HEK293 (cell line): ENCODE measurements at regions not wholly inside any gene's neighbourhood (a gene's known extent, or its start where the extent isn't known, plus 50 kb on each side); places are given as distances from the start of the nearest gene placed in this dataset.

ENCODE experiments used
- CTCF ChIA-PET: fragments of 350-600 bp; formaldehyde crosslinking; extraction: SDS; loops from one replicate; lab custom pipeline; 2021; ENCODE audit warnings: antibody characterized with exemption; lab: Yijun Ruan, JAX
- POLR2A ChIA-PET: fragments of 300-600 bp; formaldehyde crosslinking; extraction: SDS; loops from one replicate; lab custom pipeline; 2020; ENCODE audit warnings: antibody characterized with exemption, inconsistent platforms; lab: Yijun Ruan, JAX
- H3K27ac ChIP-seq: fragments of 200-500 bp; sonication (Bioruptor generic); 2 replicates; pipeline ENCODE4 v1.5.1; 2014; ENCODE audit warnings: low read depth, low read length, control low read depth, inconsistent platforms; ENCODE audit errors: extremely low read depth
- H3K36me3 ChIP-seq, 2 experiments: fragments of 200-500 bp in 1 of 2; sonication (Bioruptor generic) in 1 of 2; 1 replicate in 1 of 2; 2 replicates in 1 of 2; pipeline ENCODE4 v1.5.1; 2014 to 2017; ENCODE audit warnings: inconsistent platforms in 2 of 2, low read length in 2 of 2; ENCODE audit not compliant: control insufficient read depth in 2 of 2, insufficient read depth in 1 of 2
- H3K4me1 ChIP-seq: fragments of 200-500 bp; sonication (Bioruptor generic); 2 replicates; pipeline ENCODE4 v1.5.1; 2014; ENCODE audit warnings: mild to moderate bottlenecking, low read length, inconsistent platforms; ENCODE audit not compliant: control insufficient read depth, insufficient read depth
- H3K4me3 ChIP-seq: 2 replicates; pipeline ENCODE4 v1.5.1; 2011; ENCODE audit warnings: low read depth, mild to moderate bottlenecking, control low read depth, low read length, moderate library complexity
- H3K9me3 ChIP-seq: fragments of 200-500 bp; sonication (Bioruptor generic); 2 replicates; pipeline ENCODE4 v1.5.1; 2014; ENCODE audit warnings: low read depth, low read length, inconsistent platforms; ENCODE audit not compliant: control insufficient read depth, insufficient read depth
- GLI4 ChIP-seq: fragments of 450-650 bp; formaldehyde crosslinking; IDR thresholded peaks from 2 replicates; pipeline ENCODE4 v1.5.1; 2016; ENCODE audit warnings: missing biosample characterization, missing genetic modification characterization
- HOXC10 ChIP-seq: sonication (generic); formaldehyde crosslinking; IDR thresholded peaks from 2 replicates; pipeline ENCODE4 v1.8.1; 2023; ENCODE audit warnings: mild to moderate bottlenecking, missing genetic modification reagents
- KLF10 ChIP-seq: fragments of 450-650 bp; IDR thresholded peaks from 2 replicates; pipeline ENCODE4 v1.5.1; 2018; ENCODE audit warnings: missing biosample characterization, mild to moderate bottlenecking, missing genetic modification characterization
- TRIM28 ChIP-seq: IDR thresholded peaks from 2 replicates; pipeline ENCODE4 v1.6.1; 2011; ENCODE audit warnings: low read length, control low read depth, borderline replicate concordance
- ZBTB8A ChIP-seq: fragments of 450-650 bp; formaldehyde crosslinking; IDR thresholded peaks from 2 replicates; pipeline ENCODE4 v1.5.1; 2016; ENCODE audit warnings: missing biosample characterization, missing genetic modification characterization
- ZFP69B ChIP-seq: fragments of 450-650 bp; formaldehyde crosslinking; IDR thresholded peaks from 2 replicates; pipeline ENCODE4 v1.5.1; 2016; ENCODE audit warnings: missing biosample characterization, missing genetic modification characterization
- ZNF10 ChIP-seq: fragments of 450-650 bp; formaldehyde crosslinking; IDR thresholded peaks from 2 replicates; pipeline ENCODE4 v1.5.1; 2017; ENCODE audit warnings: missing biosample characterization, missing genetic modification characterization
- ZNF114 ChIP-seq: fragments of 450-650 bp; formaldehyde crosslinking; IDR thresholded peaks from 2 replicates; pipeline ENCODE4 v1.5.0; 2017; ENCODE audit warnings: missing biosample characterization, missing genetic modification characterization
- ZNF133 ChIP-seq: fragments of 450-650 bp; formaldehyde crosslinking; IDR thresholded peaks from 2 replicates; pipeline ENCODE4 v1.5.1; 2016; ENCODE audit warnings: missing biosample characterization, missing genetic modification characterization
- ZNF155 ChIP-seq: fragments of 450-650 bp; formaldehyde crosslinking; IDR thresholded peaks from 2 replicates; pipeline ENCODE4 v1.5.1; 2016; ENCODE audit warnings: missing biosample characterization, missing genetic modification characterization
- ZNF184 ChIP-seq: fragments of 450-650 bp; IDR thresholded peaks from 2 replicates; pipeline ENCODE4 v1.5.1; 2018; ENCODE audit warnings: missing biosample characterization, mild to moderate bottlenecking, missing genetic modification characterization
- ZNF202 ChIP-seq: fragments of 450-650 bp; formaldehyde crosslinking; IDR thresholded peaks from 2 replicates; pipeline ENCODE4 v1.5.1; 2016; ENCODE audit warnings: missing biosample characterization, missing genetic modification characterization, borderline replicate concordance
- ZNF426 ChIP-seq: fragments of 450-650 bp; formaldehyde crosslinking; IDR thresholded peaks from 2 replicates; pipeline ENCODE4 v1.5.1; 2017; ENCODE audit warnings: missing biosample characterization, missing genetic modification characterization, mild to moderate bottlenecking, inconsistent platforms, moderate library complexity
- ZNF501 ChIP-seq: fragments of 450-650 bp; formaldehyde crosslinking; IDR thresholded peaks from 2 replicates; pipeline ENCODE4 v1.5.1; 2016; ENCODE audit warnings: missing biosample characterization, missing genetic modification characterization
- ZNF521 ChIP-seq: fragments of 450-650 bp; formaldehyde crosslinking; IDR thresholded peaks from 2 replicates; pipeline ENCODE4 v1.5.1; 2017; ENCODE audit warnings: missing biosample characterization, mild to moderate bottlenecking, missing genetic modification characterization
- ZNF530 ChIP-seq: fragments of 450-650 bp; formaldehyde crosslinking; IDR thresholded peaks from 2 replicates; pipeline ENCODE4 v1.5.1; 2016; ENCODE audit warnings: low read depth, missing biosample characterization, missing genetic modification characterization
- ZNF558 ChIP-seq: fragments of 450-650 bp; formaldehyde crosslinking; IDR thresholded peaks from 2 replicates; pipeline ENCODE4 v1.5.1; 2016; ENCODE audit warnings: missing biosample characterization, missing genetic modification characterization
- ZNF623 ChIP-seq: fragments of 450-650 bp; formaldehyde crosslinking; IDR thresholded peaks from 2 replicates; pipeline ENCODE4 v1.5.1; 2016; ENCODE audit warnings: missing biosample characterization, missing genetic modification characterization
- ZNF777 ChIP-seq: fragments of 450-650 bp; formaldehyde crosslinking; IDR thresholded peaks from 2 replicates; pipeline ENCODE4 v1.5.1; 2017; ENCODE audit warnings: missing biosample characterization, missing genetic modification characterization, borderline replicate concordance
- ZNF792 ChIP-seq: fragments of 450-650 bp; formaldehyde crosslinking; IDR thresholded peaks from 2 replicates; pipeline ENCODE4 v1.5.1; 2016; ENCODE audit warnings: missing biosample characterization, missing genetic modification characterization
- ZSCAN23 ChIP-seq: fragments of 450-650 bp; formaldehyde crosslinking; IDR thresholded peaks from 2 replicates; pipeline ENCODE4 v1.5.1; 2016; ENCODE audit warnings: missing biosample characterization, missing genetic modification characterization
- TF ChIP-seq, protein P1 (sequence below): fragments of 450-650 bp; formaldehyde crosslinking; IDR thresholded peaks from 2 replicates; pipeline ENCODE4 v1.5.1; 2016; ENCODE audit warnings: missing biosample characterization, missing genetic modification characterization
- TF ChIP-seq, protein P2 (sequence below): fragments of 450-650 bp; formaldehyde crosslinking; IDR thresholded peaks from 2 replicates; pipeline ENCODE4 v1.5.1; 2016; ENCODE audit warnings: missing biosample characterization, missing genetic modification characterization
- TF ChIP-seq, protein P3 (sequence below): fragments of 450-650 bp; formaldehyde crosslinking; IDR thresholded peaks from 2 replicates; pipeline ENCODE4 v1.5.1; 2016; ENCODE audit warnings: missing biosample characterization, missing genetic modification characterization
- TF ChIP-seq, protein P4 (sequence below): fragments of 450-650 bp; formaldehyde crosslinking; IDR thresholded peaks from 2 replicates; pipeline ENCODE4 v1.5.1; 2016; ENCODE audit warnings: missing biosample characterization, missing genetic modification characterization
- TF ChIP-seq, protein P5 (sequence below): fragments of 450-650 bp; formaldehyde crosslinking; IDR thresholded peaks from 2 replicates; pipeline ENCODE4 v1.5.1; 2016; ENCODE audit warnings: missing biosample characterization, missing genetic modification characterization

DNA sequence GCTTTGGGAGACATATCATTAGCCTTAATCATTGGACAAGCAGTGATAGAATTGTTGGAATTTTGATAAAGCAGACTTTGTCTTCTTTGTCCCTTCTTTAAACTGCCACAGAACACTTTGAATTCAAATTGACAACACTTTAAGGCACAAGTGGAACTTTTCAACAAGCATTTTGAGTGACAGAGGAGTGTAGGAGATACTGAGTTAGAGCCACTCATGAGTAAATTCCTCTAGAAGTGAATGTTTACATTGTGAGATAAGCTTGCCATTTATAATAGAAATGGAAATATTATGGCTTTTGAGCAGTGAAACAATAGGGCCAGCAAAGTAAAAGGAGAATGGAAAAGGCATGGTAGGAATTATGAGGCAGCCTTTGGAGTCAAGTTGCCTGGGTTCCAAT, 515.8 kb downstream of the SLITRK6 start (continued):
- TF ChIP-seq ZNF155 (tag by site-specific recombination) (no peak), ZNF777 (tag by site-specific recombination) (no peak), ZNF426 (tag by site-specific recombination) (no peak), HOXC10 (CRISPR knock-in tag) (no peak), ZNF521 (tag by site-specific recombination) (no peak), GLI4 (no peak)
- TF ChIP-seq, protein P1, sequence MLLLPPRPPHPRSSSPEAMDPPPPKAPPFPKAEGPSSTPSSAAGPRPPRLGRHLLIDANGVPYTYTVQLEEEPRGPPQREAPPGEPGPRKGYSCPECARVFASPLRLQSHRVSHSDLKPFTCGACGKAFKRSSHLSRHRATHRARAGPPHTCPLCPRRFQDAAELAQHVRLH (tag by site-specific recombination), result no peak
- TF ChIP-seq, protein P2, sequence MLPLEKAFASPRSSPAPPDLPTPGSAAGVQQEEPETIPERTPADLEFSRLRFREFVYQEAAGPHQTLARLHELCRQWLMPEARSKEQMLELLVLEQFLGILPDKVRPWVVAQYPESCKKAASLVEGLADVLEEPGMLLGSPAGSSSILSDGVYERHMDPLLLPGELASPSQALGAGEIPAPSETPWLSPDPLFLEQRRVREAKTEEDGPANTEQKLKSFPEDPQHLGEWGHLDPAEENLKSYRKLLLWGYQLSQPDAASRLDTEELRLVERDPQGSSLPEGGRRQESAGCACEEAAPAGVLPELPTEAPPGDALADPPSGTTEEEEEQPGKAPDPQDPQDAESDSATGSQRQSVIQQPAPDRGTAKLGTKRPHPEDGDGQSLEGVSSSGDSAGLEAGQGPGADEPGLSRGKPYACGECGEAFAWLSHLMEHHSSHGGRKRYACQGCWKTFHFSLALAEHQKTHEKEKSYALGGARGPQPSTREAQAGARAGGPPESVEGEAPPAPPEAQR (tag by site-specific recombination), result no peak

DNA sequence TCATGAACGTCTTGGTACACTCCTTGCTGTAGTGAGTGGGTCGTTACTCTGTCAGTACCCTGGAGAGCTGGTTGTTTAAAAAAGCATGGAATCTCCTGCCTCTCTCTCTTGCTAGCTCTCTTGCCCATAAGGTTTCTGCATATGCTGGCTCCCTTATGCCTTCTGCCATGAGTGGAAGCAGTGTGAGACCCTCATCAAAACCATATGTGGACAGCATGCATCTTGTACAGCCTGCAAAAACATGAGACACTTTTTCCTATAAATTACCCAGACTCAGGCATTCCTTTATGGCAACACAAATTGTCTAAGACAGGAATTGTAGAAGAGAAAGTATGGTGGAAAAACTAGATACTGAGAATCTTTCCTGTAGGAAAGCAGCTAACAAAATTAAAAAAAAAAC, 516.3 kb downstream of the SLITRK6 start:
- POLR2A ChIA-PET, result no interaction called here
- H3K9me3 ChIP-seq, result no peaks in the 10 kb centered on the region
- H3K36me3 ChIP-seq, result no peaks in the 10 kb centered on the region
- TF ChIP-seq, protein P3, sequence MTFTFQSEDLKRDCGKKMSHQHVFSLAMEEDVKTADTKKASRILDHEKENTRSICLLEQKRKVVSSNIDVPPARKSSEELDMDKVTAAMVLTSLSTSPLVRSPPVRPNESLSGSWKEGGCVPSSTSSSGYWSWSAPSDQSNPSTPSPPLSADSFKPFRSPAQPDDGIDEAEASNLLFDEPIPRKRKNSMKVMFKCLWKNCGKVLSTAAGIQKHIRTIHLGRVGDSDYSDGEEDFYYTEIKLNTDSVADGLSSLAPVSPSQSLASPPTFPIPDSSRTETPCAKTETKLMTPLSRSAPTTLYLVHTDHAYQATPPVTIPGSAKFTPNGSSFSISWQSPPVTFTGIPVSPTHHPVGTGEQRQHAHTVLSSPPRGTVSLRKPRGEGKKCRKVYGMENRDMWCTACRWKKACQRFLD (tag by site-specific recombination), result no peak
- no peak for TF ChIP-seq ZNF10 (tag by site-specific recombination)
- TF ChIP-seq ZBTB8A, result no peak
- no peak for TF ChIP-seq ZNF114 (tag by site-specific recombination)
- no peak overlapping the region for H3K4me3 ChIP-seq
- H3K4me1 ChIP-seq, result no peaks in the 10 kb centered on the region
- H3K27ac ChIP-seq, result no peak overlapping the region
- CTCF ChIA-PET, result interaction anchor here (0.6 kb wide), 1 partner anchor 30 kb away, joined by 3 read pairs; no protein-coding TSS in a partner anchor

DNA sequence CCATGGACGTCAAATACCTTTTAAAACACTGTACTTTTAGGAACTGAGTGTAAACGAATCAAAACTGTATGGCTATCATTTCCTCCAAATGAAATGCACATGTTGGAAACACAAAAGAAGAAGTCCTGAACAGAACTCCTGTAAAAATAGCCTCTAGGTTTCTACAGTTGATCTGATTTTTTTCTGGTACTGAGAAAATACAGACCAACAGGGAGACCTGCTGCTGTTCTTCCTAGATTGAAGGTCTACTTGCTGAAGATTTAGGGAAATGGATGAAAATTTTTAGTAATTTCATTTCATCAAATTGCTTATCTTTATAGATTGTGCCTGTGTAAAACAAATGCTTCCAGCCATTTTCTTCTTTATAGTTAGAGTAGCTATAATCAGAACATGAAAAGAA, 520.4 kb downstream of the SLITRK6 start:
- H3K36me3 ChIP-seq, result no peaks in the 10 kb centered on the region
- no peaks in the 10 kb centered on the region for H3K9me3 ChIP-seq
- TF ChIP-seq ZFP69B (tag by site-specific recombination), result no peak
- no peak for TF ChIP-seq ZNF792 (tag by site-specific recombination)
- no peak for TF ChIP-seq ZNF133 (tag by site-specific recombination)
- no peak for TF ChIP-seq ZNF202 (tag by site-specific recombination)
- no peak for TF ChIP-seq ZSCAN23 (tag by site-specific recombination)
- no peak for TF ChIP-seq TRIM28
- ChIA-PET CTCF (no interaction called here), POLR2A (no interaction called here)
- H3K4me3 ChIP-seq, result no peak overlapping the region
- no peak overlapping the region for H3K27ac ChIP-seq
- H3K4me1 ChIP-seq, result no peaks in the 10 kb centered on the region

DNA sequence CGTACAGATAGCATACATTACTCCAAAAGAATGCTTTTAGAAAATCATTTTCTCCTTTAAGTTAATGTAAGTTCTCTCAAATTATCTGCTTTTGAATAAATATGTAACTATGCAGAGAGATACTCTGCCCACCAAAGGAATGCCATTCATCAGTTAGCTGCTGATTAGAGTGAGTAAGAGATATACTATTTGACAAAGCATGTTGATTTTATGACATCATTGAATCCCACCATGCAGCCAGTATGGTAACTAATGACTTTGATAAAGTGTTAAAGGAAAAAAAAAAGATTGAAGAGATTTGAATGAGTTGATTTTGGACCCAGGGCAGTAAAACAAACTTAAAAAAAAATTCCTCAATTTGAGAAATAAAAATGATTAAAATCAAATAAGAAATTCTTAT, 521.5 kb downstream of the SLITRK6 start:
- H3K36me3 ChIP-seq, result no peaks in the 10 kb centered on the region
- TF ChIP-seq KLF10 (no peak), ZNF501 (no peak), ZNF530 (tag by site-specific recombination) (no peak), ZNF184 (no peak), ZNF558 (tag by site-specific recombination) (no peak), ZNF623 (tag by site-specific recombination) (no peak)
- TF ChIP-seq, protein P4, sequence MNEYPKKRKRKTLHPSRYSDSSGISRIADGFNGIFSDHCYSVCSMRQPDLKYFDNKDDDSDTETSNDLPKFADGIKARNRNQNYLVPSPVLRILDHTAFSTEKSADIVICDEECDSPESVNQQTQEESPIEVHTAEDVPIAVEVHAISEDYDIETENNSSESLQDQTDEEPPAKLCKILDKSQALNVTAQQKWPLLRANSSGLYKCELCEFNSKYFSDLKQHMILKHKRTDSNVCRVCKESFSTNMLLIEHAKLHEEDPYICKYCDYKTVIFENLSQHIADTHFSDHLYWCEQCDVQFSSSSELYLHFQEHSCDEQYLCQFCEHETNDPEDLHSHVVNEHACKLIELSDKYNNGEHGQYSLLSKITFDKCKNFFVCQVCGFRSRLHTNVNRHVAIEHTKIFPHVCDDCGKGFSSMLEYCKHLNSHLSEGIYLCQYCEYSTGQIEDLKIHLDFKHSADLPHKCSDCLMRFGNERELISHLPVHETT (tag by site-specific recombination), result no peak
- TF ChIP-seq, protein P5, sequence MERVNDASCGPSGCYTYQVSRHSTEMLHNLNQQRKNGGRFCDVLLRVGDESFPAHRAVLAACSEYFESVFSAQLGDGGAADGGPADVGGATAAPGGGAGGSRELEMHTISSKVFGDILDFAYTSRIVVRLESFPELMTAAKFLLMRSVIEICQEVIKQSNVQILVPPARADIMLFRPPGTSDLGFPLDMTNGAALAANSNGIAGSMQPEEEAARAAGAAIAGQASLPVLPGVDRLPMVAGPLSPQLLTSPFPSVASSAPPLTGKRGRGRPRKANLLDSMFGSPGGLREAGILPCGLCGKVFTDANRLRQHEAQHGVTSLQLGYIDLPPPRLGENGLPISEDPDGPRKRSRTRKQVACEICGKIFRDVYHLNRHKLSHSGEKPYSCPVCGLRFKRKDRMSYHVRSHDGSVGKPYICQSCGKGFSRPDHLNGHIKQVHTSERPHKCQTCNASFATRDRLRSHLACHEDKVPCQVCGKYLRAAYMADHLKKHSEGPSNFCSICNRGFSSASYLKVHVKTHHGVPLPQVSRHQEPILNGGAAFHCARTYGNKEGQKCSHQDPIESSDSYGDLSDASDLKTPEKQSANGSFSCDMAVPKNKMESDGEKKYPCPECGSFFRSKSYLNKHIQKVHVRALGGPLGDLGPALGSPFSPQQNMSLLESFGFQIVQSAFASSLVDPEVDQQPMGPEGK (tag by site-specific recombination), result no peak
- POLR2A ChIA-PET, result no interaction called here
- H3K4me3 ChIP-seq, result no peak overlapping the region
- no peaks in the 10 kb centered on the region for H3K4me1 ChIP-seq
- CTCF ChIA-PET, result no interaction called here
- no peak overlapping the region for H3K27ac ChIP-seq
- H3K9me3 ChIP-seq, result no peaks in the 10 kb centered on the region
